Bronchial epithelial cell (primary cell): ENCODE measurements at regions not wholly inside any gene's neighbourhood (a gene's known extent, or its start where the extent isn't known, plus 50 kb on each side); places are given as distances from the start of the nearest gene placed in this dataset.

Source experiments
- DNase-seq: peaks from one replicate; pipeline ENCODE4 v3.0.0-alpha.2; 2010; ENCODE audit warnings: low read depth
- FAIRE-seq: peaks from 2 replicates; lab custom pipeline; 2011; peaks lifted over from hg19 to GRCh38; lab: Jason Lieb, UNC
- H3K27me3 ChIP-seq: 2 replicates; pipeline ENCODE4 v1.5.1; 2011; ENCODE audit warnings: low read length; ENCODE audit not compliant: control insufficient read depth, insufficient read depth
- H3K36me3 ChIP-seq: 2 replicates; pipeline ENCODE4 v1.5.1; 2011; ENCODE audit warnings: low read length; ENCODE audit not compliant: control insufficient read depth, insufficient read depth
- H3K4me3 ChIP-seq: 2 replicates; pipeline ENCODE4 v1.5.1; 2011; ENCODE audit warnings: mild to moderate bottlenecking, low read depth, low read length, control low read depth
- CTCF ChIP-seq: IDR thresholded peaks from 2 replicates; pipeline ENCODE4 v1.5.1; 2011; ENCODE audit warnings: mild to moderate bottlenecking, moderate library complexity, low read length, control low read depth, inconsistent platforms; ENCODE audit not compliant: insufficient read depth, severe bottlenecking

GRCh38 chr5:8871446-8871845, 674.4 kb downstream of the SEMA5A start:
- Histone ChIP-seq H3K36me3 (no peaks in the 10 kb centered on the region), H3K27me3 (no peaks in the 10 kb centered on the region), H3K4me3 (no peak overlapping the region)
- TF ChIP-seq CTCF = no peak
- DNase-seq (no peak), FAIRE-seq (no peak)

DNA sequence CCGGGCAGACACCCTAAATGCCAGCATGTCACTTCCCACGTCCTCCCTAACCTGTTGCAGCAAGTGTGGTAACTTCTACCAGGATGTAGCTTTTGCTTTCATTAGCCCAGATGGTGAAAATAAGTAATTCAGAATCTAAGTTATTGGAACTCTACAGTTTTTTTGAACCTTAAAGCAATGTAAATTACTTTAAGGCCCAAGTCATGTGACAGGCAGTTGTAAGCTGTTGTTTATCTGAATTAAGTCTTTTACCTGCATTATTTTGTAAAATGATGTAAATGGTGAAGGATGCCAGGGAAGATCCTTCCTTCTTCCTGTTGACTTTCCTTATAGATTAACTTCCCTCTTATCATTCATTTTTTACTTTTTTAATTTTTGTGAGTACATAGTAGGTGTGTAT, 670.2 kb downstream of the SEMA5A start:
- no peaks in the 10 kb centered on the region for H3K36me3 ChIP-seq
- no peak for FAIRE-seq
- no peak for TF ChIP-seq CTCF
- H3K4me3 ChIP-seq = no peak overlapping the region
- DNase-seq = no peak
- no peaks in the 10 kb centered on the region for H3K27me3 ChIP-seq

GRCh38 chr5:8879248-8879647, 666.6 kb downstream of the SEMA5A start:
- DNase-seq (no peak), FAIRE-seq (no peak)
- no peak for TF ChIP-seq CTCF
- H3K36me3 ChIP-seq = no peaks in the 10 kb centered on the region
- H3K27me3 ChIP-seq = no peaks in the 10 kb centered on the region
- no peak overlapping the region for H3K4me3 ChIP-seq

DNA sequence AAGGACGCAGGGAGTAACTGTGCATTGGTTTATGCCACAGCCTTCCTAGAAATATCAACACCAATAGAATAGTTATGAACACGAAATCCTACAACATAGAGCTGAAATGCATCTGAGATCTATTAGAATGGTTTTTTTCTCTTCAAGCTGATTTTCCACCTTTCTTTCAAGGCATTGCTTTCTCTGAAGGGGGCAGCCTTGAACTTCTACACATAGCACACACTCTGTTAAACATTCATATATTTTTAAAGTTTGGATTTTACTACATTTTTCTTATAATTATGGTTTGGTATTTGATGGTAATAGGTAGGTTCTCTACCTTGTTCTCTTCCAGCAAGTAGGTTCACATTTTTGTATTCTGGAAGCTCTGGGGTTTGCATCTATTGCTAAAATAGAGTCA, 661.8 kb downstream of the SEMA5A start:
- DNase-seq = no peak
- Histone ChIP-seq H3K4me3 (no peak overlapping the region), H3K27me3 (no peaks in the 10 kb centered on the region), H3K36me3 (no peaks in the 10 kb centered on the region)
- FAIRE-seq = no peak
- no peak for TF ChIP-seq CTCF

DNA sequence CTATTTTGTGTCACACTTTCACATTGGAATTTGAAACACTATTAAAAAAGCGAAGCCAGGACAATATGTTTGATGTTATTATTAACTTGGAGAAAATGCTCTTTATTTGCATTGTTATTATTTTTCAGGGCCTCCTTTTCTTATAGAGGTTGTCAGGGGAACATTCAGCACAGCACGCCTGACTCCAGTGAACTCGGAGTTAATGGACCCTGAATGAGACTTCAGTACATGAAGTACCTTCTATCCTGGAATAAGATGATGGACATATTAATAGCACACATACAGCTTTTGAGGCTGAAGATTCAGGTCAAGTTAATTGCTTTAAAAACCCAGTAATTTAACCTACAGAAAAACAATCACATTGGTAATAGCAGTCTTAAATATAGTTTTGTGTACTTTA, 652.9 kb downstream of the SEMA5A start:
- TF ChIP-seq CTCF = no peak
- no peak for DNase-seq
- Histone ChIP-seq H3K4me3 (no peak overlapping the region), H3K36me3 (no peaks in the 10 kb centered on the region), H3K27me3 (no peaks in the 10 kb centered on the region)
- FAIRE-seq = no peak

- FAIRE-seq (no peak), DNase-seq (no peak)
- no peaks in the 10 kb centered on the region for H3K27me3 ChIP-seq
- H3K36me3 ChIP-seq = no peaks in the 10 kb centered on the region
- no peak for TF ChIP-seq CTCF
- H3K4me3 ChIP-seq = no peak overlapping the region
These were observed 651.8 kb downstream of the SEMA5A start for GRCh38 chr5:8894031-8894430.
